Thyroid gland (tissue), 4 donors: ENCODE measurements at regions not wholly inside any gene's neighbourhood (a gene's known extent, or its start where the extent isn't known, plus 50 kb on each side); places are given as distances from the start of the nearest gene placed in this dataset.

Experiments used
- DNase-seq, 2 donors: peaks; one replicate each; pipeline ENCODE4 v3.0.0-alpha.2; 2019
- H3K27ac ChIP-seq, 3 donors: fragments of 200-600 bp; sonication (generic); 1 replicate in 2 of 3; 2 replicates in 1 of 3; pipeline ENCODE4 v1.5.1; 2016 to 2019; ENCODE audit warnings: mild to moderate bottlenecking in 1 of 3, moderate library complexity in 1 of 3
- H3K27me3 ChIP-seq: fragments of 200-600 bp; sonication (generic); one replicate; pipeline ENCODE4 v1.5.1; 2019
- H3K36me3 ChIP-seq, 2 donors: fragments of 200-600 bp; sonication (generic); one replicate each; pipeline ENCODE4 v1.5.1; 2016 to 2019
- H3K4me1 ChIP-seq, 2 donors: fragments of 200-600 bp; sonication (generic); one replicate each; pipeline ENCODE4 v1.5.1; 2017 to 2019
- H3K4me3 ChIP-seq, 3 donors: fragments of 200-600 bp; sonication (generic); replicated peaks in 1 of 3; 1 replicate in 2 of 3; 2 replicates in 1 of 3; pipeline ENCODE4 v1.5.1; 2016; ENCODE audit warnings: mild to moderate bottlenecking in 1 of 3
- H3K9me3 ChIP-seq: fragments of 200-600 bp; sonication (generic); one replicate; pipeline ENCODE4 v1.5.1; 2017
- CTCF ChIP-seq, 6 experiments: fragments of 200-600 bp in 3 of 6; fragments of 450-650 bp in 3 of 6; sonication (generic) in 3 of 6; IDR thresholded peaks; one replicate each; pipeline ENCODE4 v1.5.1; 2016 to 2019; ENCODE audit warnings: antibody characterized with exemption in 6 of 6, mild to moderate bottlenecking in 2 of 6, inconsistent platforms in 1 of 6, moderate library complexity in 1 of 6
- POLR2A ChIP-seq, 2 donors: fragments of 450-650 bp; IDR thresholded peaks; one replicate each; pipeline ENCODE4 v1.6.1; 2017; ENCODE audit warnings: antibody characterized with exemption in 2 of 2, mild to moderate bottlenecking in 2 of 2, moderate library complexity in 1 of 2
- WGBS, 2 donors: methylation state at CpG; one replicate each; pipeline ENCODE4 v1.1.5; 2017; 5-methylcytosine and 5-hydroxymethylcytosine counted together
- intact Hi-C: fragments of 100-400 bp; cut with DNase I; formaldehyde crosslinking; loops from one replicate; pipeline ENCODE4 v1.15.1; 2023

- DNase-seq = no peak
- TF ChIP-seq POLR2A (IDR thresholded peaks at IDR 0.05) = no peak
- TF ChIP-seq CTCF (IDR thresholded peaks at IDR 0.05) = no peak
- H3K36me3 ChIP-seq = no peaks in the 10 kb centered on the region
- H3K27me3 ChIP-seq = no peaks in the 10 kb centered on the region
- H3K4me1 ChIP-seq = peaks cover 0 to 5% of the 10 kb centered on the region in 2 donors
- H3K27ac ChIP-seq = no peak overlapping the region
- 93 to 96% methylated on average over 2 of the region's 2 CpGs for WGBS, 2 donors
- no peaks in the 10 kb centered on the region for H3K9me3 ChIP-seq
- intact Hi-C loops = no loop called here
- H3K4me3 ChIP-seq = no peak overlapping the region
These were observed 196.0 kb downstream of the ZEB2 start for GRCh38 chr2:144323946-144324345.

- no peaks in the 10 kb centered on the region for H3K27me3 ChIP-seq
- no peaks in the 10 kb centered on the region for H3K36me3 ChIP-seq
- H3K4me3 ChIP-seq = no peak overlapping the region
- no peaks in the 10 kb centered on the region for H3K9me3 ChIP-seq
- TF ChIP-seq CTCF (IDR thresholded peaks at IDR 0.05) (no peak), POLR2A (IDR thresholded peaks at IDR 0.05) (no peak)
- WGBS, 2 donors = 82 to 87% methylated on average over 2 of the region's 2 CpGs
- H3K27ac ChIP-seq = no peak overlapping the region
- peaks cover 0 to 5% of the 10 kb centered on the region in 2 donors for H3K4me1 ChIP-seq
- intact Hi-C loops = no loop called here
- DNase-seq = no peak
These were observed 197.5 kb downstream of the ZEB2 start for GRCh38 chr2:144322379-144322778.

- 54 to 88% methylated on average over 1 of the region's 1 CpG for WGBS, 2 donors
- H3K9me3 ChIP-seq = no peaks in the 10 kb centered on the region
- no peak for DNase-seq
These were observed 199.4 kb downstream of the ZEB2 start for GRCh38 chr2:144320491-144320890.

GRCh38 chr2:144317071-144317738, 202.7 kb downstream of the ZEB2 start:
- WGBS, 2 donors = 88 to 97% methylated on average over 2 of the region's 2 CpGs
- TF ChIP-seq POLR2A (IDR thresholded peaks at IDR 0.05) = no peak
- TF ChIP-seq CTCF (IDR thresholded peaks at IDR 0.05) = no peak
- Histone ChIP-seq H3K9me3 (no peaks in the 10 kb centered on the region), H3K4me3 (no peak overlapping the region), H3K27me3 (no peaks in the 10 kb centered on the region), H3K36me3 (no peaks in the 10 kb centered on the region), H3K27ac (no peak overlapping the region), H3K4me1 (peaks cover 0 to 5% of the 10 kb centered on the region in 2 donors)
- no peak for DNase-seq
- intact Hi-C loops = no loop called here

More at GRCh38 chr2:144320491-144320890, 199.4 kb downstream of the ZEB2 start:
- H3K27ac ChIP-seq = no peak overlapping the region
- no peak overlapping the region for H3K4me3 ChIP-seq
- intact Hi-C loops = no loop called here
- peaks cover 0 to 5% of the 10 kb centered on the region in 2 donors for H3K4me1 ChIP-seq
- TF ChIP-seq CTCF (IDR thresholded peaks at IDR 0.05) (no peak), POLR2A (IDR thresholded peaks at IDR 0.05) (no peak)
- no peaks in the 10 kb centered on the region for H3K27me3 ChIP-seq
- no peaks in the 10 kb centered on the region for H3K36me3 ChIP-seq

GRCh38 chr2:144310889-144311608, 208.9 kb downstream of the ZEB2 start:
- Histone ChIP-seq H3K36me3 (no peaks in the 10 kb centered on the region), H3K4me3 (no peak overlapping the region), H3K4me1 (no peaks in the 10 kb centered on the region), H3K9me3 (no peaks in the 10 kb centered on the region), H3K27me3 (no peaks in the 10 kb centered on the region), H3K27ac (no peak overlapping the region)
- intact Hi-C loops = no loop called here
- WGBS, 2 donors = 91 to 96% methylated on average over 4 of the region's 4 CpGs
- TF ChIP-seq POLR2A (IDR thresholded peaks at IDR 0.05) (no peak), CTCF (IDR thresholded peaks at IDR 0.05) (no peak)
- DNase-seq = no peak
